ENCODE measurements at regions not wholly inside any gene's neighbourhood (a gene's known extent, or its start where the extent isn't known, plus 50 kb on each side); places are given as distances from the start of the nearest gene placed in this dataset.

DNA sequence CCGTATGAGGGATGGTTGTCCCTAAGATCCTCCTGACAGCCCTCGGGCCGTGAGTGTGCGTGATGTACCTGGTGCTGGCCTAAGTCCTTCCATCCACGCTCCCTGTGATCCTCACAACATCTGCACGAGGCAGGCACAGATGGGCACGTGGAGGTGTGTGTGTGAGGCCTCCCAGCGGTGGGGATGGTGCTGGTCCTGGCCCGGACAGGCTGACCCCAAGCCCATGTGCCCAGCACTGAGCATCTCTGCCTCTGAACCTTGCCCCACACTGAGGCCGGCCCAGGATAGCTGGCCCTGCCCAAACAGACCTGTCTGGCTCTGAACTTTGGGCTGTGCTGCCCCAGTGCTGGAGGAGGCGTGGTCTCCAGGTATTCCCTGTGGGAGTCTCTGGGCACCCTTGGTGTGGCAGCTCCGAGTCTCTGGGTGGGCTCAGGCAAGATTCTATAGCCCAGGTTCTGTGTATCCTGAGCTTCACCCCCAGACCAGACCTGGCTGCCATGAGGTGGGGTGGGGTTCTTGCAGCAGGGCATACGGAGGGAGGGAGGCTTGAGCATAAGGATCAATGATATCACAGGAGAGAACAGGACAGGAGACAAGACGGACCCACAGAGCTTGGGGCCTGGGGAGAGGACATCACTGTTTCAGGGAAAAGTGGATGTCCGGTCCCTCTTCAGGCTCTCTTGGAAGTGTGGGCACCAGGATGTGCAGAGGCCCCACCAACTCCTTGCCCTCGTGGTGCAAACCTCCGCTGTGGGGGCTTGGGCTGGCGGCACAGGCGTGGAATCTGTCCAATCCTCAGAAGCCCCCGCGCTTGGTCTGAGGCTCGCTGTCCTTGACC lies 881.8 kb downstream of the BRD1 start:
- no peak overlapping the region for H3K4me3 ChIP-seq (ENCODE audit: low read depth, low read length)
- no peak for DNase-seq (ENCODE audit: low read depth)
- TF ChIP-seq, protein P1, sequence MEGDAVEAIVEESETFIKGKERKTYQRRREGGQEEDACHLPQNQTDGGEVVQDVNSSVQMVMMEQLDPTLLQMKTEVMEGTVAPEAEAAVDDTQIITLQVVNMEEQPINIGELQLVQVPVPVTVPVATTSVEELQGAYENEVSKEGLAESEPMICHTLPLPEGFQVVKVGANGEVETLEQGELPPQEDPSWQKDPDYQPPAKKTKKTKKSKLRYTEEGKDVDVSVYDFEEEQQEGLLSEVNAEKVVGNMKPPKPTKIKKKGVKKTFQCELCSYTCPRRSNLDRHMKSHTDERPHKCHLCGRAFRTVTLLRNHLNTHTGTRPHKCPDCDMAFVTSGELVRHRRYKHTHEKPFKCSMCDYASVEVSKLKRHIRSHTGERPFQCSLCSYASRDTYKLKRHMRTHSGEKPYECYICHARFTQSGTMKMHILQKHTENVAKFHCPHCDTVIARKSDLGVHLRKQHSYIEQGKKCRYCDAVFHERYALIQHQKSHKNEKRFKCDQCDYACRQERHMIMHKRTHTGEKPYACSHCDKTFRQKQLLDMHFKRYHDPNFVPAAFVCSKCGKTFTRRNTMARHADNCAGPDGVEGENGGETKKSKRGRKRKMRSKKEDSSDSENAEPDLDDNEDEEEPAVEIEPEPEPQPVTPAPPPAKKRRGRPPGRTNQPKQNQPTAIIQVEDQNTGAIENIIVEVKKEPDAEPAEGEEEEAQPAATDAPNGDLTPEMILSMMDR (IDR thresholded peaks at IDR 0.05; ENCODE audit: low read depth, low read length): no peak
- TF ChIP-seq MYC (IDR thresholded peaks at IDR 0.05; ENCODE audit: low read depth, low read length): no peak
- TF ChIP-seq, protein P2, sequence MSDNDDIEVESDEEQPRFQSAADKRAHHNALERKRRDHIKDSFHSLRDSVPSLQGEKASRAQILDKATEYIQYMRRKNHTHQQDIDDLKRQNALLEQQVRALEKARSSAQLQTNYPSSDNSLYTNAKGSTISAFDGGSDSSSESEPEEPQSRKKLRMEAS (IDR thresholded peaks at IDR 0.05; ENCODE audit: low read depth, low read length): no peak
- no peak for TF ChIP-seq POLR2A (IDR thresholded peaks at IDR 0.05; ENCODE audit: extremely low read depth, insufficient read length)

DNA sequence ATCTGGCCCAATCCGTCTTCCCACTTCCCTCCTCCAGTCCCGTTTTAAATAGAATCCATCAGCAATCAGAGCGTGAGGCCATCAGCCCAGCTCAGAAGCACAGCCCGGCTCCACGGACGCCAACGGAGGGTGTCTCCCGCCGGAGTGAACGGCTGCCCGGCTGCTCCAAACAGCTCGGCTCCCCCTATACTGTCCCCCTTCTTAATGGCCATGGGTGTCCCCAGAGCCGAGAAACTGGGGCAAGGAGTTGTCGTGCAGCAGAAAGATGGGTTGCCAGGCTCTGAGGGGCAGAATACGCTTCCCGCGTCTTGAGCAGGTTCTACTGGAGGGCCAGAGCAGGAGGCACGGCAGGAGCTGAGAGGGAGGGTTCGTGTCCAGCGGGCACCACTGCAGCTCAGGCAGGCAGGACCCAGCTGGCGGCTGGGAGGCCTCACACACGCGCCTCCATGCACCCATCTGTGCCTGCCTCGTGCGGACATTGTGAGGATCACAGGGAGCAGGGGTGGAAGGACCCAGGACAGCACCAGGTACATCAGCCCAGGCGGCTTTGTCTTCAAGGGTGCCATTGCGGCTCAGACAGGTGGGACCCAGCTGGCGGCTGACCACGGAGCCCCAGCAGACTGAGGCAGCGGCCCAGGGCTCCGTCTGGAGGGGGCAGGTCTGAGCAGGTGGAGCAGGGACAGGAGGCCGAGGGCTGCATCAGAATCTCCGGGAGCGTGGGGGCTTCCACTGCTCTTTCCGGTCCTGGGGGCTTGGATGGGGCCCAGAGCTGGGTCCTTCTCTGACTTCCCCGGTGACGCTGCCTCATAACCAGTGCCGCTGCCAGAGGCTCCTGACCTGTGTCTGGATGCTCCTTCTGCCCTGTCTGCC lies 882.7 kb downstream of the BRD1 start:
- no peak overlapping the region for H3K4me3 ChIP-seq (ENCODE audit: low read depth, low read length)
- DNase-seq (ENCODE audit: low read depth): no peak
- TF ChIP-seq, protein P2 (IDR thresholded peaks at IDR 0.05; ENCODE audit: low read depth, low read length): no peak
- TF ChIP-seq, protein P1 (IDR thresholded peaks at IDR 0.05; ENCODE audit: low read depth, low read length): no peak
- no peak for TF ChIP-seq MYC (IDR thresholded peaks at IDR 0.05; ENCODE audit: low read depth, low read length)
- TF ChIP-seq POLR2A (IDR thresholded peaks at IDR 0.05; ENCODE audit: extremely low read depth, insufficient read length): no peak

DNA sequence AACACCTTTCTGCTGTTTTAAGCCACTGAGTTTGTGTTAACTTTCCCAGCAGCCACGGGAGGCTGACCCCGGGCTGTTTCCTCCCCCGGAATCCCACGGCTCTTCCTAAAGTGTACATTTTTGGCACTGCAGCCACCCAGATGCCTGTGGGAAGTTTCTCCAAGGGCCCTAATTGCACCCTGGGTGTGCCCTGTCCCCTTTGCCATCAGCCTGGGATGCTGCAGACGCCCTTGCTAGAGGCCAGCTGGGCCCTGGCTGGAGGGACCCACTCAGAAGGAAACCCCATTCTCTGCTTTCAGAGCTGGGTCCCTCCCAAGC lies 883.3 kb downstream of the BRD1 start:
- TF ChIP-seq, protein P2 (IDR thresholded peaks at IDR 0.05; ENCODE audit: low read depth, low read length): no peak
- TF ChIP-seq, protein P1 (IDR thresholded peaks at IDR 0.05; ENCODE audit: low read depth, low read length): no peak
- TF ChIP-seq MYC (IDR thresholded peaks at IDR 0.05; ENCODE audit: low read depth, low read length) (no peak), POLR2A (IDR thresholded peaks at IDR 0.05; ENCODE audit: extremely low read depth, insufficient read length) (no peak)
- no peak for DNase-seq (ENCODE audit: low read depth)
- H3K4me3 ChIP-seq (ENCODE audit: low read depth, low read length): no peak overlapping the region

DNA sequence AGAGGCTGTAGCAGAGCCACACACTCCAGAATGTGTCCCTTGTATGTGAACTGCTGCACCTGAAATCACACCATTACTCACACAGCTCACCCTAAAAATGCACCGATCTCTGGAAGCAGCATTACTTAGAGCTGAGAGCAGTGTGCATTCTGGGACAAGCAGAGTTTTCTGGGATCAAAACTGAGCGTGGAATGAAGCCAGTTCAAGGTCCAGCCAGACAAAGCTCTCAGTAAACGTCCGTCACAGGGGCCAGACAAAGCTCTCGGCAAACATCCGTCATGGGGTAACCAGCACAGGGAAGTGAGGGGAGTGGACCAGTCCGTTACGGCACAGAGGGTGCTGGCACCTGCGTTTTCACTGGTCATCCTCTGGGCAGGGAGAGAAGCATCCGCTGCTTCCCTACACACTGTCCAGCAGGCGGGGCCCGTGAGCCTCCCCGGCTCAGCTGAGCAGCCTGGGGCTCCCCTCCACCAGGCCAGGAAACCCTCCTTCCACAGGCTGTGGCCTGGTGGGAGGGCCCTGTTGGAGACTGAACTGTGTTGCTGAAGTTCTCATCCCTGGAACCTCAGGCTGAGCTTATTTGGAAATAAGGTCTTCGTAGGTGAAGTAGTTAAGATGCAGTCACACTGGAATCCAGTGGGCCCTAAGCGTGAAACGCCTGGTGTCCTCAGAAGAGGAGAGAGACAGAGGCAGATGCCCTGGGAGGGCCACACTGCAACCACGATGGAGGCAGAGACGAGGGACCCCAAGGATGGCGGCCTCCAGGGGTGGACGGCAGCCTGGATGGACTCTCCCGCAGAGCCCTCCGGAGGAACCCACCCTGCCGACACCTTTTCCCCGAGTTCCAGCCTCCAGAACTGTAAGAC lies 883.9 kb downstream of the BRD1 start:
- H3K4me3 ChIP-seq (ENCODE audit: low read depth, low read length): no peak overlapping the region
- peak; percentile 49 for DNase-seq (ENCODE audit: low read depth)
- TF ChIP-seq POLR2A (IDR thresholded peaks at IDR 0.05; ENCODE audit: extremely low read depth, insufficient read length) (no peak), MYC (IDR thresholded peaks at IDR 0.05; ENCODE audit: low read depth, low read length) (no peak)
- TF ChIP-seq, protein P2 (IDR thresholded peaks at IDR 0.05; ENCODE audit: low read depth, low read length): no peak
- TF ChIP-seq, protein P1 (IDR thresholded peaks at IDR 0.05; ENCODE audit: low read depth, low read length): peak; percentile 59

Data from NB4 (cell line).